ENCODE measurements at regions not wholly inside any gene's neighbourhood (a gene's known extent, or its start where the extent isn't known, plus 50 kb on each side); places are given as distances from the start of the nearest gene placed in this dataset.

DNA sequence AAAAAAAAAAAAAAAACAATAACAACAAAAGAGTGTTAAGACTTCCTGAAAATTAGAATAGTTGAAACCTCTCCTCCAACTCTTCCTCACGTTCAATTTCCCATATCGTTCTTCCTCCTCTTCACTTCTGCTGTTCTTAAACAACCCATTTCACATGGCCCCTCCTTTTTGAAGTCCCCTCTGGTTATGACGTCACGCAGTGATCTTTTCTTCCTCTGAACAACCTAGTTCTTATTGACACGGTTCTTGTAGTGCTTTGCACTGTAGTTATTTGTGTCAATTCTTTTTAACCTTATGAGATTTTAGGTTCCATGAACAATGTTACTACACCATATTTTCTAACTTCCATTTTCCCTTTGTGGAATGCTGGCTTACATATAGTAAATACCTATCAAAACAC, 69.5 kb upstream of the RGPD4 start:
- no peaks in the 10 kb centered on the region for H3K36me3 ChIP-seq (ENCODE audit: insufficient read depth, low read length)
- no peak overlapping the region for H3K9ac ChIP-seq (ENCODE audit: insufficient read length)
- no peak overlapping the region for H3K27ac ChIP-seq
- no peak overlapping the region for H3K4me3 ChIP-seq
- DNase-seq (ENCODE audit: low read depth, low spot score), result no peak
- TF ChIP-seq POLR2AphosphoS5 (IDR thresholded peaks at IDR 0.05; ENCODE audit: borderline replicate concordance, low read depth, low read length) (no peak), FOXP2 (optimal IDR thresholded peaks at IDR 0.05; ENCODE audit: control extremely low read depth, extremely low read length, insufficient read depth) (no peak), EZH2 (IDR thresholded peaks at IDR 0.05) (no peak)
- H3K9me3 ChIP-seq (ENCODE audit: low read depth, low read length), result no peaks in the 10 kb centered on the region

GRCh38 chr2:107760620-107761364, 65.9 kb upstream of the RGPD4 start:
- no peaks in the 10 kb centered on the region for H3K36me3 ChIP-seq (ENCODE audit: insufficient read depth, low read length)
- no peak overlapping the region for H3K27ac ChIP-seq
- TF ChIP-seq EZH2 (IDR thresholded peaks at IDR 0.05), result no peak
- TF ChIP-seq FOXP2 (optimal IDR thresholded peaks at IDR 0.05; ENCODE audit: control extremely low read depth, extremely low read length, insufficient read depth), result no peak
- TF ChIP-seq POLR2AphosphoS5 (IDR thresholded peaks at IDR 0.05; ENCODE audit: borderline replicate concordance, low read depth, low read length), result no peak

DNA sequence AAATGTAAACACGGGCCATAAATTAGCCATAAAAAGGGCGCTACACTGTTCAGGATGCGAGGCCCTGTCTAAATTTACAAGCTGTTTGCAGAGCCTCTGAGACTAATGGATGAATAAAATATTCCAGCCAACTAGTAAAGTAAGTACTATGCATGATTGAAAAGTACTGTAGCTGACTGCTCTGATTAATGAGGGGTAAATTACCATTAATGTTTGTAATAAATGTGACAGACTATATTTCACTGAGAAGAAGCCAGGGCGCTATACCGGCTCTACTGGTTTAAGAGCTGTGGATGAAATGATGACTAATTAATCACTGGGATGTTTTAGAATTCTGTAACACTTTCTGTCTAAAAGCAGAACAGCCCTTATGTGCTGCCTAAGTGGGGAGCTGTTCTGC, 54.3 kb upstream of the RGPD4 start:
- Histone ChIP-seq H3K9ac (ENCODE audit: insufficient read length) (no peak overlapping the region), H3K27ac (no peak overlapping the region), H3K36me3 (ENCODE audit: insufficient read depth, low read length) (no peaks in the 10 kb centered on the region), H3K4me3 (no peak overlapping the region), H3K9me3 (ENCODE audit: low read depth, low read length) (no peaks in the 10 kb centered on the region)
- DNase-seq (ENCODE audit: low read depth, low spot score), result no peak
- TF ChIP-seq EZH2 (IDR thresholded peaks at IDR 0.05) (no peak), POLR2AphosphoS5 (IDR thresholded peaks at IDR 0.05; ENCODE audit: borderline replicate concordance, low read depth, low read length) (no peak), FOXP2 (optimal IDR thresholded peaks at IDR 0.05; ENCODE audit: control extremely low read depth, extremely low read length, insufficient read depth) (no peak)

More at GRCh38 chr2:107760620-107761364, 65.9 kb upstream of the RGPD4 start:
- no peak for DNase-seq (ENCODE audit: low read depth, low spot score)
- Histone ChIP-seq H3K4me3 (no peak overlapping the region), H3K9me3 (ENCODE audit: low read depth, low read length) (no peaks in the 10 kb centered on the region), H3K9ac (ENCODE audit: insufficient read length) (no peak overlapping the region)

GRCh38 chr2:107775211-107775610, 51.5 kb upstream of the RGPD4 start:
- no peaks in the 10 kb centered on the region for H3K9me3 ChIP-seq (ENCODE audit: low read depth, low read length)
- no peaks in the 10 kb centered on the region for H3K36me3 ChIP-seq (ENCODE audit: insufficient read depth, low read length)
- H3K9ac ChIP-seq (ENCODE audit: insufficient read length), result no peak overlapping the region
- H3K4me3 ChIP-seq, result no peak overlapping the region
- TF ChIP-seq FOXP2 (optimal IDR thresholded peaks at IDR 0.05; ENCODE audit: control extremely low read depth, extremely low read length, insufficient read depth) (no peak), EZH2 (IDR thresholded peaks at IDR 0.05) (no peak), POLR2AphosphoS5 (IDR thresholded peaks at IDR 0.05; ENCODE audit: borderline replicate concordance, low read depth, low read length) (no peak)
- no peak overlapping the region for H3K27ac ChIP-seq
- DNase-seq (ENCODE audit: low read depth, low spot score), result no peak

DNA sequence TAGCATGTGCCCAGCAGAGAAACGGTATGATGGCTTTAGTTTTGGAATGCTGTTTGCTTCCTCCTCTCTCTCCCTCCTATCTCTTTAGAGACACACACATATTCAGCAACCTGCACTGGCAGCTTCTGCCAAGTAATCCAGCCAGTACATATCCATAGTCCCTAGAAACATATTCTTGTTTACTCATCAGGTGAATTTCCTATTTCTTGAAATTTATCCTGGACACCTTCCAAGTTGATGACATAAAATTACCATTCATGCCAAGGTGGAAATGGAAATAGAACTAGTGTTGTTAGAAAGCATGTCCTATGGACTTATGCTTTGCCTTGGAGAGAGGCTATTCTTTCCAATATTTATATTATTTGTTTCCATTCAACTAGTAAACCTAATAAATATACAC, 50.9 kb upstream of the RGPD4 start:
- no peak for DNase-seq (ENCODE audit: low read depth, low spot score)
- no peaks in the 10 kb centered on the region for H3K36me3 ChIP-seq (ENCODE audit: insufficient read depth, low read length)
- no peaks in the 10 kb centered on the region for H3K9me3 ChIP-seq (ENCODE audit: low read depth, low read length)
- no peak overlapping the region for H3K4me3 ChIP-seq
- H3K27ac ChIP-seq, result no peak overlapping the region
- H3K9ac ChIP-seq (ENCODE audit: insufficient read length), result no peak overlapping the region
- TF ChIP-seq FOXP2 (optimal IDR thresholded peaks at IDR 0.05; ENCODE audit: control extremely low read depth, extremely low read length, insufficient read depth), result no peak
- no peak for TF ChIP-seq POLR2AphosphoS5 (IDR thresholded peaks at IDR 0.05; ENCODE audit: borderline replicate concordance, low read depth, low read length)
- TF ChIP-seq EZH2 (IDR thresholded peaks at IDR 0.05), result no peak

DNA sequence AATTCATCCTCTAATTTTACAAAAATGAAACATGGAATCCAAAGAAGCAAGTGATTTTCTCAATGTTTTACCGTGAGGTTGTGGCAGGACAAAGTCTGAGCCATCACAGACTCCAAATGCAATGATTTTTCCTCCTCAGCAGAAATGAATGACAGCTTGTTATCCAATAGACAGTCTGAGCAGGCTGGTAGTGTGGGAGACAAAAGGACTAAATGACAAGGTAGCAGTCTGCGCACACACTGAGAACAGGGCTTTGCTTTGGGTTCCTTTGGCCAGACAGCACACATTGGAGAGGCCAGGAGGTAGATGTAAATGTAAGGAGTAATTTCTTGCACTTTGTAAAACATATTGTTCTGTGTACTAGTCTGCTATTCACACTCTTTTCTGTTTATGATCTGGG, 50.3 kb upstream of the RGPD4 start:
- Histone ChIP-seq H3K4me3 (no peak overlapping the region), H3K27ac (no peak overlapping the region), H3K36me3 (ENCODE audit: insufficient read depth, low read length) (no peaks in the 10 kb centered on the region), H3K9me3 (ENCODE audit: low read depth, low read length) (no peaks in the 10 kb centered on the region), H3K9ac (ENCODE audit: insufficient read length) (no peak overlapping the region)
- TF ChIP-seq FOXP2 (optimal IDR thresholded peaks at IDR 0.05; ENCODE audit: control extremely low read depth, extremely low read length, insufficient read depth) (no peak), EZH2 (IDR thresholded peaks at IDR 0.05) (no peak), POLR2AphosphoS5 (IDR thresholded peaks at IDR 0.05; ENCODE audit: borderline replicate concordance, low read depth, low read length) (no peak)
- DNase-seq (ENCODE audit: low read depth, low spot score), result no peak
